Liver (tissue), 3 donors: ENCODE measurements at regions not wholly inside any gene's neighbourhood (a gene's known extent, or its start where the extent isn't known, plus 50 kb on each side); places are given as distances from the start of the nearest gene placed in this dataset.
"Not testable (repeated sequence)": the region's sequence is repeated elsewhere in the genome, so short reads cannot be mapped to it uniquely, and the experiment has no call there.

Experiments
- EGR1 ChIP-seq, 2 donors: IDR thresholded peaks; 2 replicates each; pipeline ENCODE4 v1.6.1; 2016 to 2018; ENCODE audit warnings: antibody characterized with exemption in 2 of 2, low read depth in 2 of 2
- FOXA2 ChIP-seq: IDR thresholded peaks from 2 replicates; pipeline ENCODE4 v1.6.1; 2016; ENCODE audit warnings: antibody characterized with exemption
- GABPA ChIP-seq, 2 donors: IDR thresholded peaks in 1 of 2; conservative IDR thresholded peaks in 1 of 2; 2 replicates each; pipeline ENCODE4 v1.6.1; 2016; ENCODE audit warnings: antibody characterized with exemption in 2 of 2, mild to moderate bottlenecking in 1 of 2, moderate library complexity in 1 of 2
- JUND ChIP-seq, 2 donors: IDR thresholded peaks; 2 replicates each; pipeline ENCODE4 v1.6.1; 2016; ENCODE audit warnings: antibody characterized with exemption in 2 of 2
- RAD21 ChIP-seq, 2 donors: IDR thresholded peaks; 2 replicates each; pipeline ENCODE4 v1.6.1; 2016; ENCODE audit warnings: antibody characterized with exemption in 2 of 2, mild to moderate bottlenecking in 2 of 2
- RXRA ChIP-seq, 2 donors: IDR thresholded peaks; 2 replicates each; pipeline ENCODE4 v1.6.1; 2017 to 2018; ENCODE audit warnings: antibody characterized with exemption in 2 of 2, mild to moderate bottlenecking in 1 of 2
- SP1 ChIP-seq: IDR thresholded peaks from 2 replicates; pipeline ENCODE4 v1.6.1; 2018; ENCODE audit warnings: antibody characterized with exemption, mild to moderate bottlenecking
- TAF1 ChIP-seq: conservative IDR thresholded peaks from 2 replicates; pipeline ENCODE4 v1.6.1; 2016; ENCODE audit warnings: antibody characterized with exemption, mild to moderate bottlenecking
- YY1 ChIP-seq: IDR thresholded peaks from 2 replicates; pipeline ENCODE4 v1.6.1; 2016; ENCODE audit warnings: antibody characterized with exemption, mild to moderate bottlenecking
- TF ChIP-seq, protein P1 (sequence below): IDR thresholded peaks from 2 replicates; pipeline ENCODE4 v1.6.1; 2016; ENCODE audit warnings: antibody characterized with exemption, mild to moderate bottlenecking
- TF ChIP-seq, protein P2 (sequence below): fragments of 150-350 bp; IDR thresholded peaks from 2 replicates; pipeline ENCODE4 v1.5.1; 2017; ENCODE audit warnings: improper control_type of control experiment, low read depth, low read length; ENCODE audit not compliant: missing input control
- TF ChIP-seq, protein P3 (sequence below): IDR thresholded peaks from 2 replicates; pipeline ENCODE4 v1.6.1; 2016; ENCODE audit warnings: antibody characterized with exemption
- TF ChIP-seq, protein P4 (sequence below): IDR thresholded peaks from 2 replicates; pipeline ENCODE4 v1.6.1; 2016; ENCODE audit warnings: antibody characterized with exemption
- donor health status: healthy.
- donor health status: healthy.

DNA sequence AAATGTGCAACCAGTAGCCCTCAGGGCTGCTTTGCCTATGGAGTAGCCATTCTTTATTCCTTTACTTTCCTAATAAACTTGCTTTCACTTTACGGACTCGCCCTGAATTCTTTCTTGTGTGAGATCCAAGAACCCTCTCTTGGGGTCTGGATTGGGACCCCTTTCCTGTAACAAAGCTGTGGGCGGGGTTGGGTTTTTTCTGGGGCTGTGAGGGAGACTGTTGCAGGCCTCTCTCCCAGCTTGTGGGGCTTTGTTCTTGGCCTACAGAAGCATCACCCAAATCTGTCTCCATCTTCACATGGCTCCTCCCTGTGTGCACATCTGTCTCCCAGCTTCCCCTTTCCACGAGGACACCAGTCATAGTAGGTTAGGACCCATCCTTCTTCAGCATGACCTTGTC is 154.5 kb downstream of the LPIN1 start:
- TF ChIP-seq, protein P1, sequence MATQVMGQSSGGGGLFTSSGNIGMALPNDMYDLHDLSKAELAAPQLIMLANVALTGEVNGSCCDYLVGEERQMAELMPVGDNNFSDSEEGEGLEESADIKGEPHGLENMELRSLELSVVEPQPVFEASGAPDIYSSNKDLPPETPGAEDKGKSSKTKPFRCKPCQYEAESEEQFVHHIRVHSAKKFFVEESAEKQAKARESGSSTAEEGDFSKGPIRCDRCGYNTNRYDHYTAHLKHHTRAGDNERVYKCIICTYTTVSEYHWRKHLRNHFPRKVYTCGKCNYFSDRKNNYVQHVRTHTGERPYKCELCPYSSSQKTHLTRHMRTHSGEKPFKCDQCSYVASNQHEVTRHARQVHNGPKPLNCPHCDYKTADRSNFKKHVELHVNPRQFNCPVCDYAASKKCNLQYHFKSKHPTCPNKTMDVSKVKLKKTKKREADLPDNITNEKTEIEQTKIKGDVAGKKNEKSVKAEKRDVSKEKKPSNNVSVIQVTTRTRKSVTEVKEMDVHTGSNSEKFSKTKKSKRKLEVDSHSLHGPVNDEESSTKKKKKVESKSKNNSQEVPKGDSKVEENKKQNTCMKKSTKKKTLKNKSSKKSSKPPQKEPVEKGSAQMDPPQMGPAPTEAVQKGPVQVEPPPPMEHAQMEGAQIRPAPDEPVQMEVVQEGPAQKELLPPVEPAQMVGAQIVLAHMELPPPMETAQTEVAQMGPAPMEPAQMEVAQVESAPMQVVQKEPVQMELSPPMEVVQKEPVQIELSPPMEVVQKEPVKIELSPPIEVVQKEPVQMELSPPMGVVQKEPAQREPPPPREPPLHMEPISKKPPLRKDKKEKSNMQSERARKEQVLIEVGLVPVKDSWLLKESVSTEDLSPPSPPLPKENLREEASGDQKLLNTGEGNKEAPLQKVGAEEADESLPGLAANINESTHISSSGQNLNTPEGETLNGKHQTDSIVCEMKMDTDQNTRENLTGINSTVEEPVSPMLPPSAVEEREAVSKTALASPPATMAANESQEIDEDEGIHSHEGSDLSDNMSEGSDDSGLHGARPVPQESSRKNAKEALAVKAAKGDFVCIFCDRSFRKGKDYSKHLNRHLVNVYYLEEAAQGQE: not testable (repeated sequence)
- TF ChIP-seq, protein P2, sequence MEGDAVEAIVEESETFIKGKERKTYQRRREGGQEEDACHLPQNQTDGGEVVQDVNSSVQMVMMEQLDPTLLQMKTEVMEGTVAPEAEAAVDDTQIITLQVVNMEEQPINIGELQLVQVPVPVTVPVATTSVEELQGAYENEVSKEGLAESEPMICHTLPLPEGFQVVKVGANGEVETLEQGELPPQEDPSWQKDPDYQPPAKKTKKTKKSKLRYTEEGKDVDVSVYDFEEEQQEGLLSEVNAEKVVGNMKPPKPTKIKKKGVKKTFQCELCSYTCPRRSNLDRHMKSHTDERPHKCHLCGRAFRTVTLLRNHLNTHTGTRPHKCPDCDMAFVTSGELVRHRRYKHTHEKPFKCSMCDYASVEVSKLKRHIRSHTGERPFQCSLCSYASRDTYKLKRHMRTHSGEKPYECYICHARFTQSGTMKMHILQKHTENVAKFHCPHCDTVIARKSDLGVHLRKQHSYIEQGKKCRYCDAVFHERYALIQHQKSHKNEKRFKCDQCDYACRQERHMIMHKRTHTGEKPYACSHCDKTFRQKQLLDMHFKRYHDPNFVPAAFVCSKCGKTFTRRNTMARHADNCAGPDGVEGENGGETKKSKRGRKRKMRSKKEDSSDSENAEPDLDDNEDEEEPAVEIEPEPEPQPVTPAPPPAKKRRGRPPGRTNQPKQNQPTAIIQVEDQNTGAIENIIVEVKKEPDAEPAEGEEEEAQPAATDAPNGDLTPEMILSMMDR: not testable (repeated sequence)
- TF ChIP-seq, protein P3, sequence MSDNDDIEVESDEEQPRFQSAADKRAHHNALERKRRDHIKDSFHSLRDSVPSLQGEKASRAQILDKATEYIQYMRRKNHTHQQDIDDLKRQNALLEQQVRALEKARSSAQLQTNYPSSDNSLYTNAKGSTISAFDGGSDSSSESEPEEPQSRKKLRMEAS: not testable (repeated sequence)
- TF ChIP-seq TAF1; JUND (IDR thresholded peaks at IDR 0.05); RAD21 (IDR thresholded peaks at IDR 0.05); GABPA (IDR thresholded peaks at IDR 0.05 in 1 of 2, conservative IDR thresholded peaks at IDR 0.05 in 1 of 2); FOXA2; EGR1 (IDR thresholded peaks at IDR 0.05; ENCODE audit: low read depth in 2 of 2); SP1; YY1; RXRA (IDR thresholded peaks at IDR 0.05): not testable (repeated sequence)
- TF ChIP-seq, protein P4, sequence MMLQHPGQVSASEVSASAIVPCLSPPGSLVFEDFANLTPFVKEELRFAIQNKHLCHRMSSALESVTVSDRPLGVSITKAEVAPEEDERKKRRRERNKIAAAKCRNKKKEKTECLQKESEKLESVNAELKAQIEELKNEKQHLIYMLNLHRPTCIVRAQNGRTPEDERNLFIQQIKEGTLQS: not testable (repeated sequence)
